ENCODE measurements at regions not wholly inside any gene's neighbourhood (a gene's known extent, or its start where the extent isn't known, plus 50 kb on each side); places are given as distances from the start of the nearest gene placed in this dataset.

GRCh38 chr6:50318536-50318935, 268.8 kb upstream of the DEFB112 start (continued):
- no peak for TF ChIP-seq ZNF532 (CRISPR knock-in tag; IDR thresholded peaks at IDR 0.05; ENCODE audit: borderline replicate concordance)
- TF ChIP-seq ZNF263 (CRISPR knock-in tag; IDR thresholded peaks at IDR 0.05; ENCODE audit: low read depth), result no peak
- TF ChIP-seq KAT7 (CRISPR knock-in tag; IDR thresholded peaks at IDR 0.05; ENCODE audit: borderline replicate concordance), result no peak

GRCh38 chr6:50330347-50330746, 280.6 kb upstream of the DEFB112 start:
- CTCF ChIA-PET, result interaction anchor here (0.9 kb wide), 1 partner anchor 51 kb away, joined by 3 read pairs; no protein-coding TSS in a partner anchor
- DNase-seq (ENCODE audit: low spot score) (no peak), ATAC-seq (no peak)
- Mint-ChIP-seq H3K27ac (no peak overlapping the region), H3K9me3 (peaks cover 19% of the 10 kb centered on the region), H3K4me1 (no peaks in the 10 kb centered on the region), H3K27me3 (ENCODE audit: low read depth) (no peaks in the 10 kb centered on the region; the same call in 1 of the 2 replicates), H3K4me3 (no peak overlapping the region), H3K36me3 (peaks cover 8% of the 10 kb centered on the region)
- TF ChIP-seq AR (CRISPR knock-in tag; IDR thresholded peaks at IDR 0.05), result no peak
- TF ChIP-seq RORB (CRISPR knock-in tag; IDR thresholded peaks at IDR 0.05), result no peak
- no peak for TF ChIP-seq HMGXB4 (CRISPR knock-in tag; IDR thresholded peaks at IDR 0.05)
- no peak for TF ChIP-seq ZNF671 (CRISPR knock-in tag; IDR thresholded peaks at IDR 0.05)
- no peak for TF ChIP-seq E2F1 (CRISPR knock-in tag; IDR thresholded peaks at IDR 0.05)
- TF ChIP-seq ZNF138 (CRISPR knock-in tag; conservative IDR thresholded peaks at IDR 0.05), result no peak
- TF ChIP-seq HMGA2 (CRISPR knock-in tag; IDR thresholded peaks at IDR 0.05), result no peak
- TF ChIP-seq ZNF121 (CRISPR knock-in tag; IDR thresholded peaks at IDR 0.05), result no peak
- TF ChIP-seq NR1H2 (CRISPR knock-in tag; IDR thresholded peaks at IDR 0.05), result no peak
- TF ChIP-seq SP1 (CRISPR knock-in tag; conservative IDR thresholded peaks at IDR 0.05), result no peak
- POLR2A ChIA-PET, result no interaction called here

GRCh38 chr6:50330963-50331362, 281.2 kb upstream of the DEFB112 start:
- no peaks in the 10 kb centered on the region; the same call in 1 of the 2 replicates for H3K27me3 Mint-ChIP-seq (ENCODE audit: low read depth)
- no peak for TF ChIP-seq MXD4 (CRISPR knock-in tag; IDR thresholded peaks at IDR 0.05; ENCODE audit: borderline replicate concordance)
- TF ChIP-seq FOXP1 (CRISPR knock-in tag; IDR thresholded peaks at IDR 0.05; ENCODE audit: borderline replicate concordance), result no peak
- TF ChIP-seq JAZF1 (CRISPR knock-in tag; IDR thresholded peaks at IDR 0.05), result no peak
- no peak for DNase-seq (ENCODE audit: low spot score)
- H3K4me1 Mint-ChIP-seq, result no peaks in the 10 kb centered on the region
- ChIA-PET CTCF (interaction anchor here (0.9 kb wide), 1 partner anchor 50 kb away, joined by 3 read pairs; no protein-coding TSS in a partner anchor), POLR2A (no interaction called here)
- ATAC-seq, result no peak
- peaks cover 2% of the 10 kb centered on the region for H3K36me3 Mint-ChIP-seq
- H3K4me3 Mint-ChIP-seq, result no peak overlapping the region
- peaks cover 13% of the 10 kb centered on the region for H3K9me3 Mint-ChIP-seq
- no peak overlapping the region for H3K27ac Mint-ChIP-seq

Data from WTC11 (cell line).